ENCODE measurements at regions not wholly inside any gene's neighbourhood (a gene's known extent, or its start where the extent isn't known, plus 50 kb on each side); places are given as distances from the start of the nearest gene placed in this dataset.

GRCh38 chr18:22253156-22253555, 83.8 kb downstream of the GATA6 start:
- H2BK20ac ChIP-seq (ENCODE audit: low read depth, low read length): no peak overlapping the region
- DNase-seq (no peak), ATAC-seq (ENCODE audit: low read depth) (no peak)
- H3K9me1 ChIP-seq (ENCODE audit: insufficient read depth, low read length): 0 out of 2 replicates have a peak, but pooled peaks cover 2% of the 10 kb centered on the region
- no peak overlapping the region for H2BK120ac ChIP-seq (ENCODE audit: low read depth, low read length)
- H4K91ac ChIP-seq (ENCODE audit: insufficient read depth, low read depth, low read length): no peak overlapping the region
- no peaks in the 10 kb centered on the region for H3K4me1 ChIP-seq (ENCODE audit: control insufficient read depth, insufficient read depth, low read length)
- no peak overlapping the region for H3K18ac ChIP-seq (ENCODE audit: low read depth, low read length)
- intact Hi-C loops (cut with micrococcal nuclease): no loop called here
- no peaks in the 10 kb centered on the region for H4K20me1 ChIP-seq (ENCODE audit: insufficient read depth, low read length)
- no CpG with 5 or more reads among the region's 5 CpGs for WGBS, 2 experiments (ENCODE audit: extremely low coverage in 2 of 2, insufficient read length in 1 of 2)
- in situ Hi-C loops (cut with MboI; ENCODE audit: low sequenced_read_pairs): no loop called here
- H3K4me2 ChIP-seq (ENCODE audit: low read depth, low read length): no peak overlapping the region
- no peak overlapping the region for H4K8ac ChIP-seq (ENCODE audit: low read depth in 2 of 2, low read length in 2 of 2)
- H3K9me3 ChIP-seq (ENCODE audit: control insufficient read depth, insufficient read depth, low read length): no peaks in the 10 kb centered on the region
- no TSS peak for BruUV-seq (replicated peaks)
- H3K4me3 ChIP-seq (ENCODE audit: insufficient read depth, low read depth, low read length): no peak overlapping the region
- no peak overlapping the region for H3K4ac ChIP-seq (ENCODE audit: low read depth, low read length)
- H3K36me3 ChIP-seq (ENCODE audit: control insufficient read depth, insufficient read depth, low read length): no peaks in the 10 kb centered on the region
- H2AFZ ChIP-seq (replicated peaks; ENCODE audit: low read length, poor library complexity): no peak overlapping the region
- ChIA-PET POLR2A (ENCODE audit: unreplicated experiment) (no interaction called here), CTCF (interaction anchor here (0.6 kb wide), 1 partner anchor 322 kb away, joined by 5 read pairs; no protein-coding TSS in a partner anchor)
- no peak overlapping the region for H2AK9ac ChIP-seq (replicated peaks; ENCODE audit: low read depth, low read length, poor library complexity)
- dilution Hi-C loops (cut with HindIII; ENCODE audit: low sequenced_read_pairs, unreplicated experiment): no loop called here
- H4K5ac ChIP-seq (ENCODE audit: low read depth, low read length): no peak overlapping the region
- H3K9ac ChIP-seq (ENCODE audit: low read depth, low read length): no peak overlapping the region
- H2BK15ac ChIP-seq (ENCODE audit: low read depth, low read length): no peak overlapping the region
- peaks cover 22% of the 10 kb centered on the region for H3K27me3 ChIP-seq (ENCODE audit: control insufficient read depth, insufficient read depth, low read length)
- H3K14ac ChIP-seq (replicated peaks; ENCODE audit: low read depth, low read length): no peak overlapping the region
- no peak overlapping the region for H3K23ac ChIP-seq (ENCODE audit: low read depth, low read length)
- no peaks in the 10 kb centered on the region for H3K79me1 ChIP-seq (ENCODE audit: low read depth in 1 of 2, low read length in 2 of 2)
- TF ChIP-seq NFE2L2 (IDR thresholded peaks at IDR 0.05; ENCODE audit: low read depth, low read length): no peak
- no peak for TF ChIP-seq MAZ (IDR thresholded peaks at IDR 0.05; ENCODE audit: borderline replicate concordance, low read depth, low read length)
- TF ChIP-seq CTCF (conservative IDR thresholded peaks at IDR 0.05; ENCODE audit: low read depth, low read length): no peak
- no peak for TF ChIP-seq BHLHE40 (IDR thresholded peaks at IDR 0.05; ENCODE audit: low read depth, low read length)
- no peak for TF ChIP-seq RCOR1 (IDR thresholded peaks at IDR 0.05; ENCODE audit: insufficient replicate concordance, low read length)
- no peak for TF ChIP-seq MAFK (IDR thresholded peaks at IDR 0.05; ENCODE audit: low read depth, low read length)
- TF ChIP-seq USF2 (IDR thresholded peaks at IDR 0.05; ENCODE audit: low read depth, low read length): no peak
- TF ChIP-seq FOS (IDR thresholded peaks at IDR 0.05; ENCODE audit: low read depth, low read length): no peak
- TF ChIP-seq RFX5 (IDR thresholded peaks at IDR 0.05; ENCODE audit: low read depth, low read length): no peak
- no peak for TF ChIP-seq SMC3 (IDR thresholded peaks at IDR 0.05; ENCODE audit: low read depth, low read length)
- TF ChIP-seq ELK1 (IDR thresholded peaks at IDR 0.05; ENCODE audit: borderline replicate concordance, low read depth, low read length): no peak
- TF ChIP-seq POLR2A (IDR thresholded peaks at IDR 0.05; ENCODE audit: low read depth, low read length): no peak
- TF ChIP-seq MXI1 (IDR thresholded peaks at IDR 0.05; ENCODE audit: borderline replicate concordance, low read depth, low read length): no peak
- no peak for TF ChIP-seq CHD1 (IDR thresholded peaks at IDR 0.05; ENCODE audit: low read depth, low read length)
- TF ChIP-seq CEBPB (IDR thresholded peaks at IDR 0.05; ENCODE audit: low read depth, low read length): no peak
- H3K27ac ChIP-seq (ENCODE audit: insufficient read depth, low read length): no peak overlapping the region
- H3K56ac ChIP-seq (ENCODE audit: extremely low read depth, insufficient read depth, low read length): no peak overlapping the region
- H2BK5ac ChIP-seq (ENCODE audit: low read depth, low read length, poor library complexity, severe bottlenecking): no peak overlapping the region
- H2AK5ac ChIP-seq (ENCODE audit: low read depth, low read length): no peak overlapping the region

All from IMR-90 (cell line).